GM12878 (cell line): ENCODE measurements at regions not wholly inside any gene's neighbourhood (a gene's known extent, or its start where the extent isn't known, plus 50 kb on each side); places are given as distances from the start of the nearest gene placed in this dataset.

ENCODE experiments used
- HDAC2 ChIP-seq: fragments of 200-600 bp; sonication (generic); IDR thresholded peaks from 2 replicates; pipeline ENCODE4 v1.6.1; 2017
- MXI1 ChIP-seq: fragments of 150-350 bp; IDR thresholded peaks from 2 replicates; pipeline ENCODE4 v1.6.1; 2011; ENCODE audit warnings: low read depth, mild to moderate bottlenecking, inconsistent platforms, low read length, improper control_type of control experiment
- POLR2AphosphoS5 ChIP-seq: IDR thresholded peaks from 2 replicates; pipeline ENCODE4 v1.6.1; 2011; ENCODE audit warnings: mild to moderate bottlenecking, low read length, inconsistent platforms
- REST ChIP-seq: IDR thresholded peaks from 2 replicates; pipeline ENCODE4 v1.6.1; 2012; ENCODE audit warnings: mild to moderate bottlenecking, low read depth, low read length
- SMAD5 ChIP-seq: IDR thresholded peaks from 2 replicates; pipeline ENCODE4 v1.6.1; 2016; ENCODE audit warnings: antibody characterized with exemption, low read depth
- ZBTB11 ChIP-seq: fragments of 450-650 bp; formaldehyde crosslinking; IDR thresholded peaks from 2 replicates; pipeline ENCODE4 v1.5.0; 2022; ENCODE audit warnings: mild to moderate bottlenecking, missing genetic modification characterization
- TF ChIP-seq, protein P1 (sequence below): IDR thresholded peaks from 2 replicates; pipeline ENCODE4 v1.6.1; 2011; ENCODE audit warnings: borderline replicate concordance, low read depth, mild to moderate bottlenecking, moderate library complexity, mixed read lengths, low read length; ENCODE audit not compliant: insufficient read depth; ENCODE audit errors: extremely low read length
- TF ChIP-seq, protein P2 (sequence below): IDR thresholded peaks from 2 replicates; pipeline ENCODE4 v1.6.1; 2011; ENCODE audit warnings: borderline replicate concordance, low read depth, mild to moderate bottlenecking, moderate library complexity, low read length; ENCODE audit not compliant: insufficient read depth, poor library complexity, severe bottlenecking

GRCh38 chr4:185919107-185919506 lies 107.1 kb upstream of the SORBS2 start (continued):
- TF ChIP-seq ZBTB11: no peak
- no peak for TF ChIP-seq HDAC2
- no peak for TF ChIP-seq SMAD5
- TF ChIP-seq MXI1: no peak
- TF ChIP-seq POLR2AphosphoS5: no peak
- TF ChIP-seq, protein P1, sequence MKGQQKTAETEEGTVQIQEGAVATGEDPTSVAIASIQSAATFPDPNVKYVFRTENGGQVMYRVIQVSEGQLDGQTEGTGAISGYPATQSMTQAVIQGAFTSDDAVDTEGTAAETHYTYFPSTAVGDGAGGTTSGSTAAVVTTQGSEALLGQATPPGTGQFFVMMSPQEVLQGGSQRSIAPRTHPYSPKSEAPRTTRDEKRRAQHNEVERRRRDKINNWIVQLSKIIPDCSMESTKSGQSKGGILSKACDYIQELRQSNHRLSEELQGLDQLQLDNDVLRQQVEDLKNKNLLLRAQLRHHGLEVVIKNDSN: no peak
- TF ChIP-seq, protein P2, sequence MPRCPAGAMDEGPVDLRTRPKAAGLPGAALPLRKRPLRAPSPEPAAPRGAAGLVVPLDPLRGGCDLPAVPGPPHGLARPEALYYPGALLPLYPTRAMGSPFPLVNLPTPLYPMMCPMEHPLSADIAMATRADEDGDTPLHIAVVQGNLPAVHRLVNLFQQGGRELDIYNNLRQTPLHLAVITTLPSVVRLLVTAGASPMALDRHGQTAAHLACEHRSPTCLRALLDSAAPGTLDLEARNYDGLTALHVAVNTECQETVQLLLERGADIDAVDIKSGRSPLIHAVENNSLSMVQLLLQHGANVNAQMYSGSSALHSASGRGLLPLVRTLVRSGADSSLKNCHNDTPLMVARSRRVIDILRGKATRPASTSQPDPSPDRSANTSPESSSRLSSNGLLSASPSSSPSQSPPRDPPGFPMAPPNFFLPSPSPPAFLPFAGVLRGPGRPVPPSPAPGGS: no peak
- no peak for TF ChIP-seq REST
